H1 (cell line): ENCODE measurements at regions not wholly inside any gene's neighbourhood (a gene's known extent, or its start where the extent isn't known, plus 50 kb on each side); places are given as distances from the start of the nearest gene placed in this dataset.

Experiments used
- CTBP2 ChIP-seq: IDR thresholded peaks from 2 replicates; pipeline ENCODE4 v1.7.0; 2011; ENCODE audit warnings: borderline replicate concordance, mild to moderate bottlenecking, moderate library complexity, mixed read lengths, low read length; ENCODE audit not compliant: insufficient read depth, insufficient read length
- CTCF ChIP-seq, 3 experiments: IDR thresholded peaks; 1 replicate in 2 of 3; 2 replicates in 1 of 3; pipeline versions ENCODE4 v1.5.1 to v1.6.1; 2011; ENCODE audit warnings: low read length in 3 of 3, mild to moderate bottlenecking in 3 of 3, inconsistent platforms in 2 of 3, low read depth in 1 of 3, moderate library complexity in 1 of 3; ENCODE audit not compliant: insufficient read depth in 1 of 3; ENCODE audit errors: control extremely low read depth in 1 of 3
- EP300 ChIP-seq, 2 experiments: IDR thresholded peaks; 1 replicate in 1 of 2; 2 replicates in 1 of 2; pipeline ENCODE4 v1.6.1; 2011 to 2012; ENCODE audit warnings: low read depth in 2 of 2, low read length in 2 of 2, mild to moderate bottlenecking in 2 of 2, borderline replicate concordance in 1 of 2, inconsistent platforms in 1 of 2, moderate library complexity in 1 of 2
- EZH2 ChIP-seq: fragments of 200-600 bp; sonication (generic); IDR thresholded peaks from 2 replicates; pipeline ENCODE4 v1.7.1; 2012; ENCODE audit warnings: low read depth, mild to moderate bottlenecking, moderate library complexity, low read length, inconsistent platforms; ENCODE audit not compliant: severe bottlenecking
- GABPA ChIP-seq: IDR thresholded peaks from 2 replicates; pipeline ENCODE4 v1.6.1; 2011; ENCODE audit warnings: mild to moderate bottlenecking, low read length, moderate library complexity, borderline replicate concordance; ENCODE audit not compliant: insufficient read depth
- NANOG ChIP-seq: IDR thresholded peaks from 2 replicates; pipeline ENCODE4 v1.6.1; 2011; ENCODE audit warnings: low read length, low read depth, mild to moderate bottlenecking, inconsistent platforms; ENCODE audit not compliant: insufficient read depth, poor library complexity, severe bottlenecking
- POLR2A ChIP-seq, 2 experiments: IDR thresholded peaks; 1 replicate in 1 of 2; 2 replicates in 1 of 2; pipeline ENCODE4 v1.6.1; 2011; ENCODE audit warnings: low read depth in 2 of 2, low read length in 2 of 2, mild to moderate bottlenecking in 2 of 2; ENCODE audit errors: control extremely low read depth in 1 of 2
- SIN3A ChIP-seq, 2 experiments: IDR thresholded peaks in 1 of 2; conservative IDR thresholded peaks in 1 of 2; 2 replicates each; pipeline ENCODE4 v1.6.1; 2011 to 2012; ENCODE audit warnings: low read length in 2 of 2, improper control_type of control experiment in 1 of 2, low read depth in 1 of 2, mild to moderate bottlenecking in 1 of 2

GRCh38 chr12:34358198-34358597 is 335.9 kb downstream of the ALG10 start:
- TF ChIP-seq EP300 (IDR thresholded peaks at IDR 0.05; ENCODE audit: borderline replicate concordance in 1 of 2, low read depth in 2 of 2, low read length in 2 of 2), result no peak
- no peak for TF ChIP-seq CTCF (IDR thresholded peaks at IDR 0.05; ENCODE audit: control extremely low read depth in 1 of 3, insufficient read depth in 1 of 3, low read depth in 1 of 3, low read length in 3 of 3)
- no peak for TF ChIP-seq CTBP2
- no peak for TF ChIP-seq NANOG
- TF ChIP-seq POLR2A (IDR thresholded peaks at IDR 0.05; ENCODE audit: control extremely low read depth in 1 of 2, low read depth in 2 of 2, low read length in 2 of 2), result no peak
- TF ChIP-seq SIN3A (conservative IDR thresholded peaks at IDR 0.05 in 1 of 2, IDR thresholded peaks at IDR 0.05 in 1 of 2; ENCODE audit: low read depth in 1 of 2, low read length in 2 of 2), result no peak
- no peak for TF ChIP-seq EZH2
- no peak for TF ChIP-seq GABPA
